ENCODE measurements at regions not wholly inside any gene's neighbourhood (a gene's known extent, or its start where the extent isn't known, plus 50 kb on each side); places are given as distances from the start of the nearest gene placed in this dataset.

DNA sequence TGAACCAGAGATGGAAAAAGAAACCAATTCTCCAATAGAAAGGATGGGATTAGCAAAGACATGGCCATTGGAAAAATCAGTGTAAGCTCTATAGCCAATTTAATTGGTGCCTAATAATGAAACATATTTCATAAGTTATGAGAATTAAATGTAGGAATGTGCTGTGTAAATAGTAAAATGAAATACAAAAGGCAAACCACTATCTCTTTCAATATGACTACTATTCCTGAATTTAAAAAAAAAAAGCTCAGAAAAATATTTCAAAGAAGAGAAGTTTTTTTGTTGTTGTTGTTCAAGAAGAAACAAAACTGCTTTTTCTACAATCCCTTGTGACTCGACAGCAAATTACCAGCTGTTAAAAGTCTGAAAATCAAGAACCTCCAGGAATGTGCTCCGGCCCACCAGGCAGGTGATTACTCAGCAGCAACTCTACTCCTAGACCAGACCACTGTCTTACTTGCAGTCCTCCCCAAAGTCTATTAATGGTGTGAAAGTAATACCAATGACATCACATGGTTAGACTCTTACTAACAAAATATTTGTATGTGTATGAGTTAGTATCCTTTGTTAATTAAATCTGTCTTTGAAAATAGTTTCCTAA, 362.4 kb downstream of the KCTD12 start:
- TF ChIP-seq POLR2A (IDR thresholded peaks at IDR 0.05): no peak
- TF ChIP-seq, protein P1, sequence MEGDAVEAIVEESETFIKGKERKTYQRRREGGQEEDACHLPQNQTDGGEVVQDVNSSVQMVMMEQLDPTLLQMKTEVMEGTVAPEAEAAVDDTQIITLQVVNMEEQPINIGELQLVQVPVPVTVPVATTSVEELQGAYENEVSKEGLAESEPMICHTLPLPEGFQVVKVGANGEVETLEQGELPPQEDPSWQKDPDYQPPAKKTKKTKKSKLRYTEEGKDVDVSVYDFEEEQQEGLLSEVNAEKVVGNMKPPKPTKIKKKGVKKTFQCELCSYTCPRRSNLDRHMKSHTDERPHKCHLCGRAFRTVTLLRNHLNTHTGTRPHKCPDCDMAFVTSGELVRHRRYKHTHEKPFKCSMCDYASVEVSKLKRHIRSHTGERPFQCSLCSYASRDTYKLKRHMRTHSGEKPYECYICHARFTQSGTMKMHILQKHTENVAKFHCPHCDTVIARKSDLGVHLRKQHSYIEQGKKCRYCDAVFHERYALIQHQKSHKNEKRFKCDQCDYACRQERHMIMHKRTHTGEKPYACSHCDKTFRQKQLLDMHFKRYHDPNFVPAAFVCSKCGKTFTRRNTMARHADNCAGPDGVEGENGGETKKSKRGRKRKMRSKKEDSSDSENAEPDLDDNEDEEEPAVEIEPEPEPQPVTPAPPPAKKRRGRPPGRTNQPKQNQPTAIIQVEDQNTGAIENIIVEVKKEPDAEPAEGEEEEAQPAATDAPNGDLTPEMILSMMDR (IDR thresholded peaks at IDR 0.05): no peak
